GM12865 (cell line): ENCODE measurements at regions not wholly inside any gene's neighbourhood (a gene's known extent, or its start where the extent isn't known, plus 50 kb on each side); places are given as distances from the start of the nearest gene placed in this dataset.

Experiments
- DNase-seq: peaks from one replicate; pipeline ENCODE4 v3.0.0; 2010; ENCODE audit warnings: low read depth
- H3K4me3 ChIP-seq: 2 replicates; pipeline ENCODE4 v1.5.1; 2011; ENCODE audit warnings: mild to moderate bottlenecking, low read depth, low read length, control low read depth
- TF ChIP-seq, protein P1 (sequence below): IDR thresholded peaks from 2 replicates; pipeline ENCODE4 v1.5.1; 2011; ENCODE audit warnings: low read length, control low read depth, low read depth, inconsistent platforms; ENCODE audit not compliant: insufficient read depth; ENCODE audit errors: missing control alignments

DNA sequence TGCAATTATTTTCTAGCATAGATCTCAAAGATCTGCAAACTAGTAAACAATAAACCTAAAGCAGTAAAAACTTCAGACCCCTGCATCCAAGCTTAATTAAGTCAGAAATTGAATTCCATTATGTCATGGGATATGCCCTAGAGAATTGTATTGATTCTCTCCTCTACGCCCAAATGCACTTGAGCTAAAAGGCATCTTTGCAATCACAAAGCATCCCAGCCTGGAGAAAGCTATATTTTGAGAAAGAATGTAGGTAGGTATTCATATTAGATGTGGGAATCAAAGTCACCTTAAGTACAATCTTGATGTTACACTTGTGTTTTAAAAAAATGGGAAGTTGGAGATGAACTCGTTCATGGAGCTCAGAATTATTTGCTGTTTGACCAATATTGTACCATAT, 386.7 kb downstream of the ADAMTS20 start:
- TF ChIP-seq, protein P1, sequence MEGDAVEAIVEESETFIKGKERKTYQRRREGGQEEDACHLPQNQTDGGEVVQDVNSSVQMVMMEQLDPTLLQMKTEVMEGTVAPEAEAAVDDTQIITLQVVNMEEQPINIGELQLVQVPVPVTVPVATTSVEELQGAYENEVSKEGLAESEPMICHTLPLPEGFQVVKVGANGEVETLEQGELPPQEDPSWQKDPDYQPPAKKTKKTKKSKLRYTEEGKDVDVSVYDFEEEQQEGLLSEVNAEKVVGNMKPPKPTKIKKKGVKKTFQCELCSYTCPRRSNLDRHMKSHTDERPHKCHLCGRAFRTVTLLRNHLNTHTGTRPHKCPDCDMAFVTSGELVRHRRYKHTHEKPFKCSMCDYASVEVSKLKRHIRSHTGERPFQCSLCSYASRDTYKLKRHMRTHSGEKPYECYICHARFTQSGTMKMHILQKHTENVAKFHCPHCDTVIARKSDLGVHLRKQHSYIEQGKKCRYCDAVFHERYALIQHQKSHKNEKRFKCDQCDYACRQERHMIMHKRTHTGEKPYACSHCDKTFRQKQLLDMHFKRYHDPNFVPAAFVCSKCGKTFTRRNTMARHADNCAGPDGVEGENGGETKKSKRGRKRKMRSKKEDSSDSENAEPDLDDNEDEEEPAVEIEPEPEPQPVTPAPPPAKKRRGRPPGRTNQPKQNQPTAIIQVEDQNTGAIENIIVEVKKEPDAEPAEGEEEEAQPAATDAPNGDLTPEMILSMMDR, result no peak
- DNase-seq, result no peak
- H3K4me3 ChIP-seq, result no peak overlapping the region

DNA sequence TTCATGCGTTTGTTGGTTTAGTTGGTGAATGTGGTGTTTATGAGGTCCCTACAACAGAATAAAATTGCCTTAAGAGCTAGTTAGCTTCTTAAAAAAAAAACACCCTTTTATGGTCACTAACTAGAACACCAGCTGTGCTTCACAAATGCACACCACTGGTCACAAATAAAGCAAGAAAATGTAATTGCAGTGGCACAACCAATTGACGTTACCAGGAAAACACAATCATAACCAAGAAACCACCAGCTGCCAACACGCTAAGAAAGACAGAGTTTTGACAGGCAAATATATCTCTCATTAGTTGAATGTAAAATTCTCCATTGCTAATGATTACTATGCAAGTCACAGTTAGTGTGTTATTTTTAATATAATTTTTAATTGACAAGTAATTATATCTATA, 389.9 kb downstream of the ADAMTS20 start:
- TF ChIP-seq, protein P1, result no peak
- no peak overlapping the region for H3K4me3 ChIP-seq
- no peak for DNase-seq

DNA sequence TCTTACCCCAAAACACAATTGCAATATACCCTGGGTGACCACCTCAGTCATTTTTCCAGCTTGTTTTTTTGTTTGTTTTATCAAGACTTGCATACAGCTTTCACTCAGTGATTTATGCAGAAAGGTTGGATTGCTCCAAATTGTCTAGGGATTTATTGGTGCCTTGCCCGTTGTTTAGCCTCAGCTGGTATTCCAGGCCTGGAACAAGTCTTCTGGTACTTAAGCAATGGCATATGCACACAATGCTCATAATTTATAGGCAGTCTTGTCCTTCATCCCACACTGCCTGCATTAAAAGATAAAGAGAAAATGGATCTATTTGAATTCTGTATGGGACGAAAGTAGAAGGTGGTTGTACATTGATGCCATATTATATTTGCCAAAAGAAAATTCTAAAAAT, 392.5 kb downstream of the ADAMTS20 start:
- TF ChIP-seq, protein P1, result no peak
- no peak for DNase-seq

DNA sequence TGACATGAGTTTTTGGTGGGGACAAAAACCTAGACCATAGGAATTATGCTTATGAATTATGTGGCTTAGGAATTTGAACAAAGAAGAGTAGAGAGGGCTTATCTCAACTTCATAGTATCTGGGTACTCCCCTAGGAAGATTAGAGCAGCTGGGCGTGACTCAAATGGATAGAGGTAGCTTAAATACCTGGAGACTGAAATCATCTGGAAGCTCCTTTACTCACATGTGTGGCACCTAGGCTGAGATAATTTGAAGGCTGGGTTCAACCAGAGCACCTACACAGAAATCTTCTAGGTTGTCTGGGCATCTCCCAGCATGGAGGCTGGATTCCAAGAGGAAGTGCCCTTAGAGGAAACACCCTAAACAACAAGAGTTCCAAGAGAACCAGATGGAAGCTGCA, 393.9 kb downstream of the ADAMTS20 start:
- no peak for DNase-seq
- H3K4me3 ChIP-seq, result no peak overlapping the region
- TF ChIP-seq, protein P1, result no peak

More for the DNA sequence above, 392.5 kb downstream of the ADAMTS20 start:
- H3K4me3 ChIP-seq, result no peak overlapping the region

DNA sequence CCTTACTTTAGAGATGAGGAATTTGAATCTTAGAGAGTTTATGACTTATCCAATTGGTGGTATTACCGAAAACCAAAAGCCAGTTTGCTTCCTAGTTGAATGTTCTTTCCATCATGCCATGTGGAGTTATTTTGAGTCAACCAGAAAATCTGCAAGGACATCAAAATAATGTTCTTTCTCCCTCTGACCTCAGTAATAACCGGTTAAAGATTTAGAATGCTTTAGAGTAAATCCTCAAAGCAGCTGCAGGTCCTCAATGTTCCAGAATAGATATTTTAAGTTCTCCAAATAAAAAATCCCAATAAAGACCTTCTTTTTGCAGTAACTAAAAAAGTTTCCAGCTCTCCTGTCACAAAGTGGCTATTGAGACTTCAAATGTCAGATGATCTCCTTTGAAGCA, 396.6 kb downstream of the ADAMTS20 start:
- H3K4me3 ChIP-seq, result no peak overlapping the region
- no peak for DNase-seq
- TF ChIP-seq, protein P1, result no peak

DNA sequence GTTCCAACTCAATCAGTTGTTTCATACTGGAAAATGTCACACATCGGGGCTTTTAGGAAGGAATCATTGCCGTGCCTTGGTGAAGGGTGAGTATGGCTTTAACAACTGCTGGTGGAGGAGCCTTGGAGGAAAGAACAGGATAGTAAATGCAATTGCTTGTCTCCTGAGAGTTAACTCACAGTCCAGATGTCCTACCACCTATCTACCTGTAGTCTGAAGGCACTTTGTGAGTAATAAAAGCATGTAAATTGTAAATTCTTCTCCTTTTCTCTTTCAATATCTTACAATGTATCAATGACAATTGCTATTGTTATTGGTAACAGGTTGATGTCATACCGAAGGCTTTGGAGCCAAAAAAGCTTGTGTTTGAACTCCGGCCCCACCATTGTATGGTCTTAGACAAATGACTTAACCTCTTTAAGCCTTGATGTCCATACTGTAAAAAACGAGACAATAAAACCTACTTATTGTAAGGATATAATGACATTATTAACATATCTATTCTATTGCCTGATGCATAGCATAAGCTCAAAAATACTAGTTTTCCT, 397.4 kb downstream of the ADAMTS20 start:
- no peak for DNase-seq
- no peak overlapping the region for H3K4me3 ChIP-seq
- TF ChIP-seq, protein P1, result no peak

DNA sequence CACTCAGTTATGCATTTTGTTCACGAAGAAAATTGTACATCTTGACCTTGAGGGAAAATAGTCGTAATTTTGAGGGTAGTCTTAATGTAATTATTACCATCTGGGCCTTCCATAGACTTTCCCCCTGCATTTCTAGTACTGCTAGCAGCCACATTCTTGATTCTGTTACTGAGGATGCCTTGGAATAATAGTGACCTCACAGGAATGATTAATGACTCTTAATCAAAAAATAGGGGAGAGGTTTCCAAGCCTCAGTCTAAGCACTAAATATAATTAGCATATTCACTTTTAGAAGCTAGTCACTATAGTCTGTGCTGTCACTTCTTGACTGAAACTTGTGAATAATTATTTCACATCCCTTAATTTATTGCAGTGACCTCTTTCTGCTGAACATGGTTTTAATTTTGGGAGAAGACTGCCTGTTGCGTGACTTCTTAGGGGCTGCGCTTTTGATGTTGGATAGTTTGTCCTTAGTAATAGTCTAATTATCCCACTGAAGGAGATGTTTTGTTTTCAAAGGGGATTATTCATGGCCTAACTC, 400.5 kb downstream of the ADAMTS20 start:
- DNase-seq, result no peak
- H3K4me3 ChIP-seq, result no peak overlapping the region
- TF ChIP-seq, protein P1, result no peak
